Large intestine (tissue), 3 donors: ENCODE measurements at regions not wholly inside any gene's neighbourhood (a gene's known extent, or its start where the extent isn't known, plus 50 kb on each side); places are given as distances from the start of the nearest gene placed in this dataset.

Experiments used
- DNase-seq, 2 donors: peaks; one replicate each; pipeline versions ENCODE4 v3.0.0 to v3.0.0-alpha.2; 2013
- H3K27ac ChIP-seq: one replicate; pipeline ENCODE4 v1.5.1; 2013; ENCODE audit warnings: low read length
- H3K27me3 ChIP-seq: 2 replicates; pipeline ENCODE4 v1.6.1; 2013; ENCODE audit warnings: low read length; ENCODE audit not compliant: control insufficient read depth, insufficient read depth
- H3K36me3 ChIP-seq: 2 replicates; pipeline ENCODE4 v1.6.1; 2013; ENCODE audit warnings: low read length; ENCODE audit not compliant: control insufficient read depth, insufficient read depth
- H3K4me1 ChIP-seq: one replicate; pipeline ENCODE4 v1.6.1; 2013; ENCODE audit warnings: low read length; ENCODE audit not compliant: control insufficient read depth, insufficient read depth
- H3K4me3 ChIP-seq: one replicate; pipeline ENCODE4 v1.5.1; 2013; ENCODE audit warnings: low read length
- H3K9me3 ChIP-seq: one replicate; pipeline ENCODE4 v1.6.1; 2013; ENCODE audit warnings: mild to moderate bottlenecking, low read depth, low read length, moderate library complexity; ENCODE audit not compliant: control insufficient read depth
- WGBS: methylation state at CpG from one replicate; pipeline ENCODE4 v1.1.5; 2013; ENCODE audit warnings: low lambda C conversion rate; ENCODE audit not compliant: insufficient coverage; 5-methylcytosine and 5-hydroxymethylcytosine counted together

DNA sequence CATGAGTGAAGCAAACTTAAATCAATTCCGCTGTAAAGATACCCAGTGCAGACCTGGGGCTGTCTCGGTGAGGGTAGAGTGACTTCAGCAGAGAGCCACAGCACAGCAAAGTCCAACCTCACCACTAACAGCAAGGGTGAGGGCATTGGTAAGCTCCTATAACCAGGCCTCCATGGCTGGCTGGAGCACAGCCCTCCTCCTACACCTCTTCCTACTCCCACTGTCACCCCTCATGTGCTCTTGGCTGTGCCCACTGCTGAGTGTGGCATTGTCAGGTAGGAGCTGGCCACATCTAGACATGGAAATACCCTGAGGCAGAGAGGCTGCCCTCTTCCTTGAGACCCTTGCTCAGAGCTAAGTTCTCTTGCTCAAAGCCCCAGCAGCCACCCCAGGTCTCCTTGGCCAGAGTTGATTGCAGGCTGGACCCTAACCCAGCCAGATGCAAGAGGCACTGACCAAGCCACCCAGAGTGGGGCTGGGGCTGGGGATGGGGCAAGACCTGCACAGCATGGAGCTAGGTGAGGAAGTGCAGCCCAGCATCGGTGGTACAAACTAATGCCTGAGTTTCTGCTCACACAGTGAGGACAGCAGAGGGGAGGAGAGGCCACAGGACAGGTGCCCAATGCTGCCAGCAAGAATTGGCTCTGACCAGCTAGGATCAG lies 77.6 kb upstream of the RAB6C start:
- Histone ChIP-seq H3K27ac (no peak overlapping the region), H3K4me3 (no peak overlapping the region), H3K9me3 (no peaks in the 10 kb centered on the region), H3K36me3 (no peaks in the 10 kb centered on the region), H3K27me3 (peaks cover 2% of the 10 kb centered on the region), H3K4me1 (no peaks in the 10 kb centered on the region)
- no peak for DNase-seq
- WGBS: no CpG with 5 or more reads among the region's 3 CpGs

DNA sequence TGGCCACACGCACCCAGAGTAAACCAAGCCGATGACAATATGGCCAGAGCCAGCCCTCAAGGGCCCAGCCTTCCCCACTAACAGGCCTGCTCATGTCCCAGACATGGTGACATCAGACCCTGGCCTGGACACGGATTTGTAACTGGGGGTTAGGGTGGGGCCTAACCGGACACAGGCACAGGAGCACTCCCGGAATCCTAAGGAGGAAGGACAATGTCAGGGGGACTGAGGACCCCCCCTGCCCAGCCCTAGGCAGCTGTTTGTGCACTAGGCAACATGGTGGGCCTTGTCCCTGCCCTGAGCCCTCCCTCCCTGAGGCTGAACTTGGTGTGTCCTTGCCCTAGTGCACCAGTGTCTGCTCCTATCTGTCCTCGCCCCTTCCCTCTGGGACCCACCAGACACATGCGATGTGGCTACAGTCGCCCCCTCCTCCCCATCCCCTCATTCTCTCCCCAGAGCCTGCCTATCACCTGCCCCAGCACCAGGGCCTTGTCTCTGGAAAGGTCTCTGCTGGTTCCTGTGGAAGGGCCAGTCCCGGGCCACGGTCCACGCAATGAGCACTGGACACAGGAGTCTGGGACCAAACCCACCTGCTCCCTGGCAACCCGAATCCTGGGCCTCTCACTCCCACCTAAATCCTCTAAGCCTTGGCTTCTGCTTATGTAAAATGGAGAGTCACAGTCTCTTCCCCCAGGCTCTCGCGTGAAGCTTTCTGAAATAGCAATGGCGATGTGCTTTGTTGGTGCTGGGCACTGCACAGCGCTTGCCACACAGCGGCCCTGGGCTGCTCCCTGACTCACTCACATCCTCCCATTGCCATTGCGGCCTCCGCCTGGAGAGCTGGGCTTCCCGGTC lies 76.5 kb upstream of the RAB6C start:
- Histone ChIP-seq H3K4me3 (no peak overlapping the region), H3K27me3 (peaks cover 3% of the 10 kb centered on the region), H3K36me3 (no peaks in the 10 kb centered on the region), H3K4me1 (no peaks in the 10 kb centered on the region), H3K9me3 (no peaks in the 10 kb centered on the region), H3K27ac (no peak overlapping the region)
- no peak for DNase-seq
- WGBS: no CpG with 5 or more reads among the region's 20 CpGs

DNA sequence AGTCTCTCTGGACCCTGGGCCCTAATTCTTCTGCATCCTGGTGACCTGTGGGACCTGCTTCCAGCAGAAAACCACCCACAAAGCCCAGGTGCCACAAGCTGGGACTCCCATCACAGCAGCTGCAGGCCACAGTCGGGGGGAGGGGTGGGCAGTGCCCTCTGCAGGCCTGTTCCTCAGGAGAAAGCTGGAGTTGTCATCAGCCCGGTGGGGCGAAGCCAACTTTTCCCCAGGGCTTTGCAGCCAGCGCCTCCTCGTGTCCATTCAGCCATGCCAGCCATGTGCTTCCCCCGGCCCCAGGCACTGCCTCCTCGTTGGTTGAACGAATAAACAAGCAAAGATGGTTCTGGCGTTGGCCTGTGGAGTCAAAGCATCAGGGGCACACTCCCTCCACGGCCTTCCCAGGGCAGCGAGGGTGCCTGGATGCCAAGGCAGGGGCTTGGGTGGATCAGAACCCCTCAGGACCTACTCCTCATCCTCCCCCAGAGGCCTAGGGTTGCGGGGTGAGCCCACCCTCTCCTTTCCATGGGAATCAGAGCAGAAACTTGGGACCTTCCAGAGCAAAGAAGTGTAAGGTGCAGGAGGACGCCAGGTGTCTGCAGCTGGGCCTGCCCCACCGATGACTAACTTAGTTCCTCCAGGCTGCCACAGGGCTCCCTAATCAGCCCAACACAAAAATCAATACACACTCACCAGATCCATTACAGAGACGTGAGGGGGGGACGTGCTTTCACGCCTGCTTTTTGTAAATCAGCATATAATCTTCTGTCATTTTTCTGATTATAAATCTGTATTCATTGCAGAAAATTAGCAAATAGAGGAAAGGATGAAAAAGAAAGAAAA lies 75.7 kb upstream of the RAB6C start:
- no peaks in the 10 kb centered on the region for H3K36me3 ChIP-seq
- WGBS: no CpG with 5 or more reads among the region's 17 CpGs

GRCh38 chr2:129904532-129905446 lies 74.7 kb upstream of the RAB6C start:
- no peaks in the 10 kb centered on the region for H3K9me3 ChIP-seq
- H3K4me1 ChIP-seq: no peaks in the 10 kb centered on the region
- DNase-seq: no peak
- no peak overlapping the region for H3K4me3 ChIP-seq
- WGBS: 100% methylated on average over 1 of the region's 20 CpGs
- no peak overlapping the region for H3K27ac ChIP-seq
- peaks cover 3% of the 10 kb centered on the region for H3K27me3 ChIP-seq
- H3K36me3 ChIP-seq: no peaks in the 10 kb centered on the region

More for the DNA sequence above, 75.7 kb upstream of the RAB6C start:
- no peaks in the 10 kb centered on the region for H3K9me3 ChIP-seq
- H3K4me3 ChIP-seq: no peak overlapping the region
- H3K4me1 ChIP-seq: no peaks in the 10 kb centered on the region
- peaks cover 3% of the 10 kb centered on the region for H3K27me3 ChIP-seq
- H3K27ac ChIP-seq: no peak overlapping the region
- DNase-seq: no peak

- Histone ChIP-seq H3K36me3 (no peaks in the 10 kb centered on the region), H3K9me3 (no peaks in the 10 kb centered on the region), H3K27ac (no peak overlapping the region), H3K4me1 (no peaks in the 10 kb centered on the region), H3K27me3 (peaks cover 3% of the 10 kb centered on the region), H3K4me3 (no peak overlapping the region)
- WGBS: no CpG with 5 or more reads among the region's 2 CpGs
- DNase-seq: no peak
Measured at GRCh38 chr2:129905664-129906081, 73.8 kb upstream of the RAB6C start.

DNA sequence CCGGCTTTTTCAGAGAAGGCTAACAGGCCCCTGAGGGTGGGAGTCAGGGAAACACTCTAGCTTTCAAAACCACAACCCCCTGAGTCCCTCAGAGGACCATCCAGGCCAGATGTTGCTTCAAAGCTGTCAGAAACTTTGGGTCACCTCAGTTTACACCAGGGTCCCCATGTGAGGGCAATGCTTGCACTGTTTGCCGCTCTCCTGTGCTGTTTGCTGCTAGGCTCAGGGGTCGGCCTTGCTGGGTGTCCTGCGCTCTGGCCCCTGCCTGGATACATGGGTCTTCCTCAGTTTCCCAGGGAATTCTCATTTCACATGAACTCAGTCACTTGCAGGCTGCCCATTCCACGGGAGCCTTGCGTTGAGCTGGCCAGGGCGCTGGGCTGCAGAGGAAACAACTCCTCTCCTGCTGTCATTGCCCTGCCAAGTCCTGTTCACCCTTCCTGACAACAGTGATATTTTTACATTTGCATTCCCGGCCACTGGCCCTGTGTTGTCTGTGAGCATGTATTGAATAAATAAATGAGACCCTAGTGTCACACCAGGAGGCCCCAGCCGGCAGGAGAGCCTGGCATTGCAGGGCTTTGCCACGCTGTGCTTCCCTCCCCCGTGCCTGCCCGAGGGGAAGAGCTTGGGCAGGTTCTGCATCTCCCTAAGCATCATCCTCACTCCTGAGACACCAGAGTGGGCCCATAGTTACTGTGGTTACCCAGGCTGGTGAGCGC lies 73.2 kb upstream of the RAB6C start:
- no peaks in the 10 kb centered on the region for H3K9me3 ChIP-seq
- H3K27ac ChIP-seq: no peak overlapping the region
- H3K27me3 ChIP-seq: peaks cover 3% of the 10 kb centered on the region
- WGBS: no CpG with 5 or more reads among the region's 13 CpGs
- no peak overlapping the region for H3K4me3 ChIP-seq
- no peak for DNase-seq
- no peaks in the 10 kb centered on the region for H3K36me3 ChIP-seq
- H3K4me1 ChIP-seq: no peaks in the 10 kb centered on the region

GRCh38 chr2:129906861-129907235 lies 72.6 kb upstream of the RAB6C start:
- Histone ChIP-seq H3K36me3 (no peaks in the 10 kb centered on the region), H3K4me1 (no peaks in the 10 kb centered on the region), H3K9me3 (no peaks in the 10 kb centered on the region), H3K4me3 (no peak overlapping the region), H3K27me3 (peaks cover 3% of the 10 kb centered on the region), H3K27ac (no peak overlapping the region)
- DNase-seq: no peak
- no CpG with 5 or more reads among the region's 11 CpGs for WGBS

DNA sequence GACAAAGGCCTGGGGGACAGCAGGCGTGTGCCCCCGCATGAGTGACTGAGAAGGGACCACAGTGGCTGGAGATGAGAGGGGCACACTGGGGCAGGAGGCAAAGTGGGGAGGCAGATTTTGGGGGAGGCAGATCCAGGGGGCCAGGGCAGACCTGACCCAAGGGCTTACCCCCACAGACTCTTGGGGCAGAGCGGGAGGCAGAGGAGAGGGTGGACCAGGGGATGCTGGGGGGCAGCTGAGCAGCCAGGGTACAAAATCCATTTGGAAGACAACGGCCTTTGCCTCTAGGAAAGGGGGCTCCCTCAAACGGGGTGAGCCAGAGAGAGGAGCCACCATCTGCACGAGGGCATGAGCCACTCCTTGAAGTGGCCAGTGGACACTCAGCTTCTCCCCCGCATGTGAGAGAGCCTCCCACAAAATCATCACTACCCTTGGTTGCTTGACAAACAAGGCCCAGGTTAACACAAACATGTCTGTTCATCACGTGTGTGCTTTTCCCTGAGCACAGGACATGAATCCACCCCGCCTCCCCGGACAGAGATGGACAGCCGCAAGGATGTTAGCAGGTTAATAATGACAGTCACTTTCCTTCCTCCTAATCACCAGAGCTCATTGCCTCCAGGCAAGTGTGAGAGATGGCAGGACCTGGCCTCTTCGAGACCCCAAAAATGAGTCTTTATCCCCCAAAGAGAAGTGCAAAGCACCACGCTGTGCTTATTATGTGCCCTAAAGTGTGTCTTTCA lies 72.0 kb upstream of the RAB6C start:
- H3K9me3 ChIP-seq: no peaks in the 10 kb centered on the region
- DNase-seq: no peak
- WGBS: 60% methylated on average over 3 of the region's 13 CpGs

More for the DNA sequence above, 72.0 kb upstream of the RAB6C start:
- H3K4me1 ChIP-seq: no peaks in the 10 kb centered on the region
- no peaks in the 10 kb centered on the region for H3K36me3 ChIP-seq
- H3K27me3 ChIP-seq: peaks cover 3% of the 10 kb centered on the region
- H3K27ac ChIP-seq: no peak overlapping the region
- H3K4me3 ChIP-seq: no peak overlapping the region
